Colonic mucosa (tissue), 4 donors: ENCODE measurements at regions not wholly inside any gene's neighbourhood (a gene's known extent, or its start where the extent isn't known, plus 50 kb on each side); places are given as distances from the start of the nearest gene placed in this dataset.

Experiments used
- DNase-seq: peaks from one replicate; pipeline ENCODE4 v3.0.0-alpha.2; 2020
- H3K27ac ChIP-seq: fragments of 200-600 bp; one replicate; pipeline ENCODE4 v1.8.0; 2021
- H3K27me3 ChIP-seq: fragments of 200-600 bp; one replicate; pipeline ENCODE4 v1.8.0; 2021
- H3K36me3 ChIP-seq: fragments of 200-600 bp; one replicate; pipeline ENCODE4 v1.8.0; 2021
- H3K4me1 ChIP-seq: fragments of 200-600 bp; one replicate; pipeline ENCODE4 v1.8.0; 2021; ENCODE audit warnings: mild to moderate bottlenecking
- H3K4me3 ChIP-seq: fragments of 200-600 bp; one replicate; pipeline ENCODE4 v1.8.0; 2021
- H3K9ac ChIP-seq, 2 donors: one replicate each; pipeline ENCODE4 v1.7.0; 2013; ENCODE audit warnings: control low read depth in 2 of 2, low read depth in 2 of 2, low read length in 2 of 2
- H3K9me3 ChIP-seq: fragments of 200-600 bp; one replicate; pipeline ENCODE4 v1.8.0; 2021
- CTCF ChIP-seq: fragments of 200-600 bp; IDR thresholded peaks from one replicate; pipeline ENCODE4 v1.8.0; 2022; ENCODE audit warnings: antibody characterized with exemption, mild to moderate bottlenecking
- intact Hi-C: fragments of 100-400 bp; cut with DNase I; formaldehyde crosslinking; loops from one replicate; pipeline ENCODE4 v1.14.1; 2022
- donor health status: healthy.
- donor health status: DM: no; HTN: no; CAD: no.
- donor health status: DM: no; HTN: no; CAD: no.

- Histone ChIP-seq H3K9me3 (no peaks in the 10 kb centered on the region), H3K9ac (peak overlapping the region in 1 of 2 donors; percentile 18), H3K4me1 (no peaks in the 10 kb centered on the region), H3K4me3 (peak overlapping the region; percentile 10), H3K27ac (no peak overlapping the region), H3K36me3 (no peaks in the 10 kb centered on the region), H3K27me3 (peaks cover 10% of the 10 kb centered on the region)
- no peak for TF ChIP-seq CTCF
- DNase-seq = peak; percentile 46
- intact Hi-C loops = no loop called here
These were observed 484.2 kb downstream of the BCOR start for GRCh38 chrX:39613482-39613995.

- Histone ChIP-seq H3K27me3 (peaks cover 10% of the 10 kb centered on the region), H3K27ac (no peak overlapping the region), H3K9ac (no peak overlapping the region), H3K36me3 (no peaks in the 10 kb centered on the region), H3K9me3 (no peaks in the 10 kb centered on the region), H3K4me3 (peak overlapping the region; percentile 10), H3K4me1 (no peaks in the 10 kb centered on the region)
- no peak for TF ChIP-seq CTCF
- intact Hi-C loops = no loop called here
- no peak for DNase-seq
These were observed 483.6 kb downstream of the BCOR start for GRCh38 chrX:39613997-39614679.

- intact Hi-C loops = no loop called here
- Histone ChIP-seq H3K9ac (no peak overlapping the region), H3K4me1 (no peaks in the 10 kb centered on the region), H3K4me3 (no peak overlapping the region), H3K9me3 (no peaks in the 10 kb centered on the region), H3K27me3 (peaks cover 10% of the 10 kb centered on the region), H3K27ac (no peak overlapping the region), H3K36me3 (no peaks in the 10 kb centered on the region)
- TF ChIP-seq CTCF = no peak
- no peak for DNase-seq
These were observed 483.1 kb downstream of the BCOR start for GRCh38 chrX:39614680-39614998.

GRCh38 chrX:39616098-39616729 lies 481.5 kb downstream of the BCOR start:
- Histone ChIP-seq H3K4me3 (no peak overlapping the region), H3K27me3 (peaks cover 10% of the 10 kb centered on the region), H3K9ac (no peak overlapping the region), H3K36me3 (no peaks in the 10 kb centered on the region), H3K9me3 (no peaks in the 10 kb centered on the region), H3K27ac (no peak overlapping the region), H3K4me1 (no peaks in the 10 kb centered on the region)
- DNase-seq = no peak
- intact Hi-C loops = no loop called here
- no peak for TF ChIP-seq CTCF

- Histone ChIP-seq H3K27ac (no peak overlapping the region), H3K4me1 (no peaks in the 10 kb centered on the region), H3K9me3 (no peaks in the 10 kb centered on the region), H3K27me3 (peaks cover 10% of the 10 kb centered on the region), H3K36me3 (no peaks in the 10 kb centered on the region), H3K9ac (no peak overlapping the region), H3K4me3 (no peak overlapping the region)
- TF ChIP-seq CTCF = no peak
- no peak for DNase-seq
- intact Hi-C loops = no loop called here
These were observed 481.0 kb downstream of the BCOR start for GRCh38 chrX:39616731-39617130.
